NCI-H2081 (cell line): ENCODE measurements at regions not wholly inside any gene's neighbourhood (a gene's known extent, or its start where the extent isn't known, plus 50 kb on each side); places are given as distances from the start of the nearest gene placed in this dataset.
"Not testable (repeated sequence)": the region's sequence is repeated elsewhere in the genome, so short reads cannot be mapped to it uniquely, and the experiment has no call there.

Experiments used
- DNase-seq, 2 experiments: peaks; one replicate each; lab custom pipeline; 2025; lab: John Stamatoyannopoulos, UW

DNA sequence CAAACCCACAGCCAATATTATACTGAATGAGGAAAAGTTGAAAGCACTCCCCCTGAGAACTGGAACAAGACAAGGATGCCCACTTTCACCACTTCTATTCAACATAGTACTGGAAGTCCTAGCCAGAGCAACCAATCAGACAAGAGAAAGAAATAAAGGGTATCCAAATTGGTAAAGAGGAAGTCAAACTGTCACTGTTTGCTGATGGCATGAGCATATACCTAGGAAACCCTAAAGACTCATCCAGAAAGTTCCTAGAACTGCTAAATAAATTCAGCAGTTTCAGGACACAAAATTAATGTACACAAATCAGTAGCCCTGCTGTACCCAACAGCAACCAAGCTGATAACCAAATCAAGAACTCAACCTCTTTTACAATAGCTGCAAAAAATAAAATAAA, 220.0 kb downstream of the SYK start:
- DNase-seq = not testable (repeated sequence)

DNA sequence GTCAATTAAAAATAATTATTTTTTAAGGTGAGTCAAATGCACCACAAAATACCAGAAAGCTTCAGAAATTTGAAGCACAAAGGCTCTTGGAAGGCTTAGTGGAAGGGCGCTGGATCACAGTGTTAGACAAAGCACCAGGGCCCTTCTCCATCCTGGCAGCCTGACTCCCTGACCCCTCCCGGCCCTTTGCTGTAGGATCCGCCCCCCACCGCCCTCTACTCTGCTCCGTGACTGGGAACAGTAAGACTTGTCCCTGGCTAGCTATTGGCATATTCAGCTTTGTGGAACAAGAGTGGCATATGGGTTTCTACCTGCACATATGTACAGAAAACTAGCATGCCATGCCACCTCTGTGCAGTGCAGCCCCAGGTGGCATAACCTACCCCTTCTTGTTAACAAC, 222.1 kb downstream of the SYK start:
- DNase-seq = no peak

DNA sequence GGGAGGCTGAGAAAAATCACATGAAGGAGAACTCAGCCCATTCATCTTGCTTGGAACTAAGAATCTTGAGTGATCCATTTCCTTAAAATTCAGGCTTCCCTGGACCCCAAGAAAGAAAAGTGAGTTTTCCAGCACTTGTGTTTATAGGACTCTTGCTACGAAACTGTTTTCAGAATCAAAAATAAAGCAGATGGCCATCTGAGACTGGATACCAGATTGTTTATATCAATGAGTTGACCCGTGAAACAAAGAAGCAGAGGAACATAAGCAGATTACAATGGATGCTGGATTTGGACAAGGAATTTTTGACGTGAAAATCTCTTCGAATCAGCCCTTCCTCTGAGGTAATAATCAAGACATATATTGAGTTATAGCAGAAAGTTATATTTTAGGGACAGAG, 223.2 kb downstream of the SYK start:
- DNase-seq = no peak

DNA sequence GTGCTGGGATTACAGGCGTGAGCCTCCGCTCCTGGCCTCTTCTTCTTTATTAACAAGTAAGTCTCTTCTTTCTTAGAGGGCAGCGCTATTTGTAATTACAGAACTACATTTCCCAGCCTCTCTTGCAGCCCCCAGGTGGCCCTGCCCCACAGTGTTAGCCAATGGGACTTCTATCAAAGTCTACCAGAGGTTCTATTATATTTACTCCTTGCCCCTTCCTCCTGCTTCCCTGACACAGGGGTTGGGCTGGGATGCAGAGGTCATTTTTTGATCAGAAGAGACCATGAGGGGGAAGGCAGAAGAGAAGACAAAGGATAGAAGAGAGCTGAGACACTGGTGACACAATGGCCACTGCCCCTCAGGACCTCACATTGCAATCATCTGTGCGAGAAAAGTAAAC, 224.2 kb downstream of the SYK start:
- no peak for DNase-seq

DNA sequence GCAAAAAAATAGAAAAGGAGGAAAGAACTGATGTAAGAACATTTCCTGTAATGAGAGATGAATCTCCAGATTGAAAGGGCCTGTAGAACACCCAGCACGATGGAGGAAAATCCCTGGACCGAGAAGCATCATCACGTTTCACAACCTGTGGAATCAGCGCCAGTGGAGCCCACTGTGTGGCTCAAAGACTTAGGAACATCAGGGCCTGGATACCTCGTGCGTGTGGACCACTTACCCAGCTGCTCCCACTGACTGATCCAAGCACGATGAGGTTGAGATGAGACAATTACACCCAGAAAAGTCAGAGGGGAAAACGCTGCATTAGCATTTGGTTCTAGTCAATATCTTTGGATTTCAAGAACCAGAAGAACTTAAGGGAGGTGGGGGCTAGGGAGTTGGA, 224.6 kb downstream of the SYK start:
- no peak for DNase-seq

DNA sequence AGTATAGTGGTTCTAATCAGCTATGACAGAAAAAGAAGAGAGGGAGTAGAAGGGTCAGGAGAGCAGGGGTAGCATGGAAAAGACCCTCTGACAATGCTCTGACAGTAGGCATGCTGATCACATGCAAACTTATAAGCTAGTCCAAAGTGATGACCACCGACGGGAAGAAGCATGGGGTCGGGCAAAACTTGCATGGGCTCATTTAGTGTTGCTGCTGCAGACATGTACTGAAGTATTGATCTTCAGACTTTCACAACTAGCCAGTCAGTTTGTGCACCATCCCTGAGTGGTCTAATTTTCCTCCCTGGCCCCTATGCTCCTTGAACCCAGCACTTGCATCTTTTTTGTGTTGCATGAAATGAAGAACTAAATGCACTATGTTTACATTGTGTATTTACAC, 225.4 kb downstream of the SYK start:
- DNase-seq = no peak

DNA sequence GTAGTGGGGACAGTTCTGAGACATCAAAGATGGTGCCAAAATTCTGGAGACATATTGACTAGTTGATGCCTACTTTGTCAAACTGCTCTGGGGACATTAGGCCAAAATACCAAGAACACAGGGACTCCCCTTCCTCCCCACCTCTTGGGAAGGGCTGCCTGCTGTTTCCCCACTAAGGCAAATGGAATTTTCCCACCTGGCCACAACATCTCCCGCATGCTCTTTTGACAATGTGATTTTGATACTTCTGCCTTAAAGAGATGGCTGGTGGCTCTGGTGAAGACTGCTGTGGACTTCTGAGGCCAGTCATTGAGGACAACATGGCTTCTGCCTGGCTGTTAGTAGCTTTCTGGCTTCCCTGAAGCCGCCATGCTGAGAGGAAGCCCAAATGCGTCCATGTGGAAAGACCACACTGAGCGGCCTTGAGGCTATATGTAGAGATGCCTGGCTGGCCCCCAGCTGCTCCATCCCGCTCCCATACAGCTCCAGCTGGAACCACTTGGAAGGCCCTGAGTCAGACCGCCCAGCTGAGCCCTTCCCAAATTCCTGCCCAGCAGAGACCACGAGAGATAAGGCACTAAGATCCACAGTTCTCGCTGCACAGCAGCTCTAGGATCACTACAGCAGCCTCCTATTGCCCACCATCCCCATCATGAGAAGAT, 226.7 kb downstream of the SYK start:
- no peak for DNase-seq

DNA sequence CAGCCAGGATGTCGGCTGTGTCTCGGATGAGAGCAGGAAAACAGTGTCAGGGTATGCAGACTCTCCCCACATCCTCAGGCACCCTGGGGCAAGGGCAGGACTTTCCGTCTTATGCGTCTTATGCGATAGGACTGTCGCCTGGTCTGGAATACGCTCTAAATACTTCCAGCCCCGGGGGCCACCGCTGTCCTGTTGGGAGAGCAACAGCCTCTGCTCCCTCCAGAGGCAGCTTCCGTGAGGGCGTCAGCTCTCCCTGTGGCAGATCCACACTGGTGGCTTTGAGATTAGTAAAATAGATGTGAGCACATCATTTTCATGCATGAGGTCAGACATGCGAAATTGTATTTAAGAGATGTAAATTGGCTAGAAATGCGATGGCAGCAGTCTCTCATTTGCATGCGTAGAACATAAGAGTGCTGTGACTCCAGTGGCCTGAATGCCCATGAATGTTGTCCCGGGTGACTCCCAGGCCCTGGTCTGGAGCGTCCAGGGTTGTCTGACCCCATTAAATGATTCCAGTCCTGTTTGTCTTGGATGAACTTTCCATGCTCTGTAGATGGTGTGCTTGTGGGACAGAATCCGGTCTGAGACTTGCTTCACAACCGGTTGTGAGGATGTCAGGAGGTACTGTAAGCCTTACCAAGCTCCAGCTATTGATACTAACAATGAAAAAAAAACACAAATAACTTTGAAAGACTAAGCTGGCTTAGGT, 228.2 kb downstream of the SYK start:
- DNase-seq = no peak

DNA sequence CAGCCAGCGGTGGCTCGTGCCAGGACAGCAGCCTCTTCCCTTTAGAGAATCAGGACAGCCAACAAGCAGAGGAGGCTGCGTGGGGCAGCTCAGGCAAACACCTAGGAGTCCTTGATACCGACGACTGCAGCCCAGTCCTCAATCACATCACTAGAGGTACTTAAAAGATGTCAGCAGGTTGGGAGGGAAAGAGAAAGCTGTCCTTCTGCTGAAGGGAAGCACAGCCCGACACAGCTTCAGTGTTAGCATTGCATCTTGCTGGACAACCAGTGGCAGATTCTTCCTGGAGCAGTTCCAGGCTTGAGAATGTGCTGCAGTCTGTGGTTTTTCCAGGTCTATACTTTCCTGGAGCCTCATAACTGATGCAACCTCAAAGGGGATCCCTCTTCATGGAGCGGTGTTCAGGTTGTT, 230.5 kb downstream of the SYK start:
- DNase-seq = no peak

DNA sequence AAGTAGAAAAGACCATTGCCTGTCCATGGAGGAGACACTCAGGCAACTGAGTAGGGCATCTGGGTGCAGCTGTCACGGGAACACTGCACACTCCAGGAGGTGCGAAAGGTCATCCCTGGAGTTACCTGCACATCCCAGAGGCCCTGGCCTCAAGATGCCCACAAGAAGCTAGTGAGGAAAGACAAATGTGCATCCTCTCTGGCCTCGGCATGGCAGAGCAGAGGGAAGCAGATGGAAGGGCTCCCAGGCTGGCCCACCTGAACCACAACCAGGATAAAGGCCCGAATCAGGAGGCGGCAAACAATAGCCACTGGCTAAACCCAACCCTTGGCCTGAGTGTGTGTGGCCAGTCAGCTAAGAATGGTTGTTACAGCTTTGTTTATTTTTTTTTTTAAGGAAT, 231.7 kb downstream of the SYK start:
- no peak for DNase-seq

DNA sequence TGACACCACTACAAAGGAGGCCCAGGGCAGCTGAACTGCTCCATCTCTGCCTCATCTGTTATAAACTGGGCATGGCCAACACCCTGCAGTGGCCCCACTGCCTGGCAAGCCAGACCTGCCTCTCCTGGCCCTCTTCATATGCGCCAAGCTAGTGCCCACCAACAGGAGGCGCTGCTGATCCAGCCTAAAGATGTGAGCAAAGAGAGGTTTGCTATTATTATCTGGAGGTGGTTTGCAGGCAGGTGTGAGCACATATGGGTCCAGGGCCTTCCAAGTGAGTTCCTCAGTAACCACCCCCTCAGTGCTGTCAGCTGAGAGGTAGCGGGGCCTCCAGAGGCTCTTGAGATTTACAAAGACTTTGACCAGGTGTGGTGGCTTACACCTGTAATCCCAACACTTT, 232.2 kb downstream of the SYK start:
- DNase-seq = no peak

DNA sequence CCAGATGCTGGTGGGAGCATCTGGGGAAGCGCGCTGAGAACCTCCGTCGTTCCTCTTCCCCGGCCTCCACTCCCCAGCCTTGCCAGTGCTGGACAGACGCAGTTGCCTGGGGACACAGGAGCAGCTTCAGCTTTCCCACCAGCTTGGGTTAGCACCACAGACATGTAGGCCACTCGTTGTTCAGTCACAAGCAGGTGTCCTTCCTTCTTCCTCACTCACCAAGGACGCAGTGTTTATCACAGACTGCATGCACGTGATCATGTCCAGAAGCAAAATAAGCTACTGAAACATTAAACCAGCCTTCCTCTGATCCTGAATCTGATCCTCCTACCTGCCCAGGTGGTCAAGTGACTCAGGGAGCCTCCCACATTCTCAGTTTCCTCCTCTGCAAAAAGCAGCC, 232.9 kb downstream of the SYK start:
- DNase-seq = no peak

DNA sequence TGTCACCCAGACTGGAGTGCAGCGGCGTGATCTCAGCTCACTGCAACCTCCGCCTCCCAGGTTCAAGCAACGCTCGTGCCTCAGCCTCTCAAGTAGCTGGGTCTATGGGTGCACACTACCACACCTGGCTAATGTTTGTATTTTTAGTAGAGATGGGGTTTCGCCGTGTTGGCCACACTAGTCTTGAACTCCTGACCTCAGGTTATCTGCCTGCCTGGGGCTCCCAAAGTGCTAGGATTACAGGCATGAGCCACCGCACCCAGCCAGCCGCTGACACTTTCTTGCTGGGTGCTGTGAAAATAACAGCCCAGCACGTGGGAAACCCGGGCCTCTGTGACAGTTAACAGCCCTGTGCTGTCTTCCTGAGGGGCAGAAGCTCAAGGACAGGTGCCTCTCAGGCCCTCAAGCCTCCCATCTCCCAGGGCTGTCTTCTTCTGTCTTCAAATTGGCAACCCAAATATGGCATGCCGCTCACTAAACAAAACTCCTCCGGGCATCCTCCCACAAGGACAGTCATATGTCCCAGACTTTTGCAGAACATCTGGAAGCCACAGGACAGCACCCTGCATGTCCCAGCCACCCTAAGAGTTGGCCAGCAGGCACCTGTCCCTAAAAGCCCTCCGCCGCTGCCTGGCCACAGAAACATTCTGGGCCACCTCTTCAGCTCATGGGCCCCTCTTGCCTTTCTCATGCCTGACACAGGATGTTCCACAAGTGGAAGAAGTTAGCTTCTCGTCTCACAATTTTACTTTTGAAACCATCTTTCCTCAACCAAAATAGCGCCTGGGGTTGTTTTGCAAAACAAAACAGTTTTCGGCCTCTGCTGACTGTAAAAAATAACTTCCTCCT, 233.6 kb downstream of the SYK start:
- no peak for DNase-seq

DNA sequence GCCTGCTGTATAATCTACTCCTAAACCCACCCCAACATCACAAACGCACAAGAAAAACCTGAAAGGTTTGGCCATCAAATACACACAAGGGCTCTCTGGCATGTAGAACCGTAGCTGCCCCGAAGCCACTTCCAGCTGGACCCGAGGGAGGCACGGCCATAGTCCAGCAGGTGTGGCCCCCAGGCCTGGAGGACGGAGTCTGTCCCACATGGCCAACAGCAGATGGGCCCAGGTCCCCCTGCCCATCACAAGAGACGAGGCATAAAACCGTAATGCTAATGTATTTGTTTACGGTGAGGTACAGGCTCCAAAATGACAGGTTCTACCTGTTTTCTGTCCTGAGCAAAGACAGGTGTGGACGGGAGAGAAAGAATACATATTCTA, 234.2 kb downstream of the SYK start:
- DNase-seq = no peak

DNA sequence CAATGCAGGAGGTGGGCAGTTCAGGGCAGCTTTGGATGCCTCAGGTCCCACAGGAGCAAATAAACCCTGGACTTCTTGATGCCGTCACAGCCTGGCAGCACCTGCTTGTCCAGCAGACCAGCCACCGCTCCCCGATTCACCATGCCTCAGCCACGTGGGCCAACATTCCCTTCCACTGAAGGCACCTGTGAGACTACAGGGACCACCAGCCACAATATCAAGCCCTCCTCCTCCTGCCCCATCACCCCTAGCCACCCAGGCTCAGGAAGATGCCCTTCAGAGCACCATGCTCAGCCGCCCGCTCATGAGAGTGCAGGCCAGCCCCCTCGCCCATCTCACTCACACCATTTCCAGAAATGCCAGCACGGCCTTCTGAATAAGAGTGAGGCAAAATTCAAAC, 234.7 kb downstream of the SYK start:
- DNase-seq = no peak

DNA sequence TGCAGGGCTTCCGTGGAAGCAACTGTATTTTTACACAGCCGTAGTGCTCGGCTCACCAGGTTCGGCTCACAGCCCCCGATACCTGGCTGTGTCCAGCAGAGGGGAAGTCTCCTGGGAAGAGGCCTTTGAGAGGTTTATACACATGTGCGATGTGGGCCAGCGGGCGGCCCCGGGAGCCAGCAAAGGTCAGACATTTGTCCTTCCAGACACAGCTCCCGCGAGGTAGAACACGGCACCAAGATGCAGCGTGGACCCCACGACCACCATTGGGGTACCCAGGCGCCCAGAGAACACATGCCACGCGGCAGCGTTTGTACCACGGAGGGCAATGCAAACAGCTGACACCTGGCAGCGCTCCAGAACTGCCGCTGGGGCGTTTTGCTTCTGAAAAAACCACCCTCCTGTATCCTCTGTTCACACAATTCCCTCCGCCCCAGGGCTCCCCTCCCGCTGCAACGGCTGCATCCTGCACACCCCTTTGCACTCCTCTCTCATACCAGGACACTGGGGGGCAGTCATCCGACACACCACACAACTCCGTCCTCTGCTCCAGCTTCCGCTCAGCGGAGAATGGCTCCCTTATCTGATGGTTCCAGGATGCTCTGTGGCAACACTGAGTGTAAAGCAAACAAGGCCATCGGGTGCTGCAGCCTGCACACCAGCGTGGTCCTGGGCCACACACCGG, 235.3 kb downstream of the SYK start:
- DNase-seq = peak; percentile 57 to 83

DNA sequence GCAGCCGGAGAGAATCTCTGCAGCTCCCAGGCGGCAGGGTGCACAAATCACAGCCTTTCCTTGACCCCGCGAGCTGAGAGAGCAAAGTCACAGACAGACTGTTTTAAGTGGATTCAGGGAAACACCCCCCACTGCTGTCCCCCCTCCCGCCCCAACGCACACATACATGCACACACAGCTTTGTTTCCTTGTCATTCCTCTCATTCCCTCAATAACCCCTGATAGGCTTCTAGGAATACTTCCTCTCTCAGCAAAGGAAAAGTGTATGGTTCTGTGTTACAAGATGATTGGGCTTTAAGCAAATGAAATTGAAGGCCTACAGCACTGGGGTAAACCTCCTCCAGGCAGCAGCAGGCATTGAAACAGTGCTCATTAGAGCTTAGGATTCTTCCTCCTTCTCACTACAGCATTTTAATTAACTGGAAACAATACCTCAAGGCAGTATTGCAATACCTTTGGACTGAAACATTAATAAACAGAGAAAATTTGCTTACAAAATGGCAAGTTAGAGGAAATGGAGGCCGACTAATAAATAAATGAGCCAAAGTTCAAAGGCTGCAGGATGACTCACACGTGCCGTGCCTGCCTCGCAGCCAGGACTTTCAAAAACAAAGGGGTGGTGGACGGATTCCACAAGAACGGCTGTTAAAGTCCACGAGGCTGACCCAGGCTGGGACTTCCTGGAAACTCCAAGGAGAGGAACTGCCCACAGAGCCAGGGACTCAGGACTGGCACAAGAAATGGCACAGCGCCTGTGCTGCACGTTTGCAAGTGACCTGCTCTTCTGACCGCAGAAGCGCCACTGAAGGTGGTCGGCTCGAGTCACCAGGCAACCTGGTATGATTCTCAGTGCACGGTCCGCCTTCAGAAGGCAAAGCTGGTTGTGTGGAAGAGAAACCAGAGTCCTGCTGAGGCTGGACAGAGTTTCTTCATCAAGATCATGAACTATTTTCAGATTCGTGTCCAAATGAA, 236.2 kb downstream of the SYK start:
- no peak for DNase-seq

DNA sequence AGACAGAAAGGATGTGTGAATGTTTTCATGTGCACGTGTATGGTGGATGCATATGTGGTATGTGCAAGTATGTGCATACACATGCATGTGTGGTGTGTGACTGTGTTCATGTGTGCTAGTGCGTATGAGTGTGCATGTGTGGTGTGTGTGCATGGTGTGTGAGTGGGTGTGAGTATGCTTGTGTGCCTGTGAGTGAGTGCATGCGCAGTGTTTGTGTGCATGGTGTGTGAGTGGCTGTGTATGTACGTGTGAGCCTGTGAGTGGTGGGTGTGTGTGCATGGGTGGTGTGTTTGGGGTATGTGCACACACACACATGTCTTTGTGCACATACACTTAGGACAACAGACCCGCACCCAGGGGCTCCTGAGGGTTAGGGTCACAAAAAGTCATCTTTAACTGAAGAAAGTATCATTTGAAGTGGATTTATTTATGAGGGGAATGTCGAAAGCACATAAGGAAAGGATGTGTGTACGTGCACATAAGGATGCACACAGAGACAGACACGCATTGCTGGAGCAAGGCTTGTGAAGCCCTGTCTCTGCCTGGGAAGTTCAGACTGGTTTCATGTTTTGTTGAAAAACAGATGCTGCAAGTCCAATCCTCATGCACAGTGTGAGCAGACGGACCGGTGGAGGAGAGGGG, 237.0 kb downstream of the SYK start:
- no peak for DNase-seq

DNA sequence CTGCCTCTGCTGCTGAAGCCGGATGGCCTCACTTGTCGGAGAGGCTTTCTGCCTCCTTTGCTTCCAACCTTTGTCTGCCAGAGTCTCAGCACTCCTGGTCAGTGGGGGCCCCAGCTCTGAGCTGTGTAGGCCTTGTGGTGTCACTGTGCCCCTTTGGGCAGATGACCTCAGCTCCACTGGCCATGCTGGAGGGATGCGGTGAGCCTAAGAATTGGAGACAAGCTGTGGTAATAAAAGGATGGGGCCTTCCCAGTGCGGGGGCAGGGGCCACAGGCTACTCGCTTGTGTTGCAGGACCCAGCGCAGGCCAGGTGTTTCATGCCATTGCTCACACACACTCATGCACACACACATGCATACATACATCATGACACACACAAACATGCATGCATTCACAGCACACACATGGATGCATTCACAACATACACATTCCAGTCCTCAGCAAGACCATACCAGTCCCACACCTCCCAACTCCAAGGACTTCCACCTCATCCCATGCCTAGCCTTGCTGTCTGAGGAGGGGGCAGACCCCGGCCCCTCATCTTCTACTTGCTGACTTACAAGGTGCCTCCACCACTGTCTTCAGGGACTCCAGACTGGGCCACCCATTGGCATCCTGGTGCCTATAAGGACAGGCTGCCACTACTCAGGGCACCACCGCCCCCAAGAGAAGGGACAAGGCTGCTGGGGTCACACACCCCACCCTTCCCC, 237.7 kb downstream of the SYK start:
- no peak for DNase-seq

DNA sequence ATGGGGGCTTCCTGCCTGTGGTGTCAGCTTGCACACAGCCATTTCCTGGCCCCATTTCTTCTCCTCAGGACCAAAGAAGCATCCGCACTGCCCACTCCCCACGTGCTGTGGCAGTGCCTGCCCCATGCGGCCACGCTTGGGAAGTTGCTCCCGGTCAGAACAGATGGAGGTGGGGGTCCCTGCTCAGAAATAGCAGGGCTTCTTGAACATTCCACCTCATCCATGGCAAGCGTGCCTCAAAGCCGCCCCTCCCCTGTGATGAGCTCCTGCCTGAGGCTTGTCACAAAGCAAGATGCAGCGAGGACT, 238.2 kb downstream of the SYK start:
- no peak for DNase-seq
